ENCODE measurements at regions not wholly inside any gene's neighbourhood (a gene's known extent, or its start where the extent isn't known, plus 50 kb on each side); places are given as distances from the start of the nearest gene placed in this dataset.

- in situ Hi-C loops (cut with HindIII; ENCODE audit: low pct_unique_long_range_greater_than_20kb, low sequenced_read_pairs): no loop called here
- TF ChIP-seq JUND (IDR thresholded peaks at IDR 0.05; ENCODE audit: low read depth): no peak
- DNase-seq (ENCODE audit: low read depth in 1 of 2, low spot score in 1 of 2): peak in 1 of 2 experiments; percentile 68
Measured at GRCh38 chr7:21256310-21256877, 171.5 kb upstream of the SP4 start.

DNA sequence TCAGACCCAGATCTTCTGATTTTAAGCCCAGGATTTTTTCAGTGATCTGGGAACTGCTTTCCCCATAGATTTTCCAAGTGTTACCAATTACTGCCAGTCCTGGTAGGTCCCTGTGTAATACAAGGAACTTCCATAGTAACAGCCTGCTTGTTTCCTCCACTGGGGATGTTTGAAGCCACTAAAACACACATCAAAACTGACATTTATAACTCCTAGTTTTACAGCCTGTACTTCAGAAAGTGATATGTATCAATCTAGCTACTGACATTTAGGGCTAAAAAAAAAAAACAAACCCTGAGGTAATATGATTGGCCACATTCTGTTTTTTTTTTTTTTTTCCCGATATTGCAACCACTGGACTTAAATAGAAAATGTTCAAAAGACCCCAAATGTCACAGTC, 166.9 kb upstream of the SP4 start:
- TF ChIP-seq JUND (IDR thresholded peaks at IDR 0.05; ENCODE audit: low read depth): no peak
- no peak for DNase-seq (ENCODE audit: low read depth in 1 of 2, low spot score in 1 of 2)
- in situ Hi-C loops (cut with HindIII; ENCODE audit: low pct_unique_long_range_greater_than_20kb, low sequenced_read_pairs): no loop called here

DNA sequence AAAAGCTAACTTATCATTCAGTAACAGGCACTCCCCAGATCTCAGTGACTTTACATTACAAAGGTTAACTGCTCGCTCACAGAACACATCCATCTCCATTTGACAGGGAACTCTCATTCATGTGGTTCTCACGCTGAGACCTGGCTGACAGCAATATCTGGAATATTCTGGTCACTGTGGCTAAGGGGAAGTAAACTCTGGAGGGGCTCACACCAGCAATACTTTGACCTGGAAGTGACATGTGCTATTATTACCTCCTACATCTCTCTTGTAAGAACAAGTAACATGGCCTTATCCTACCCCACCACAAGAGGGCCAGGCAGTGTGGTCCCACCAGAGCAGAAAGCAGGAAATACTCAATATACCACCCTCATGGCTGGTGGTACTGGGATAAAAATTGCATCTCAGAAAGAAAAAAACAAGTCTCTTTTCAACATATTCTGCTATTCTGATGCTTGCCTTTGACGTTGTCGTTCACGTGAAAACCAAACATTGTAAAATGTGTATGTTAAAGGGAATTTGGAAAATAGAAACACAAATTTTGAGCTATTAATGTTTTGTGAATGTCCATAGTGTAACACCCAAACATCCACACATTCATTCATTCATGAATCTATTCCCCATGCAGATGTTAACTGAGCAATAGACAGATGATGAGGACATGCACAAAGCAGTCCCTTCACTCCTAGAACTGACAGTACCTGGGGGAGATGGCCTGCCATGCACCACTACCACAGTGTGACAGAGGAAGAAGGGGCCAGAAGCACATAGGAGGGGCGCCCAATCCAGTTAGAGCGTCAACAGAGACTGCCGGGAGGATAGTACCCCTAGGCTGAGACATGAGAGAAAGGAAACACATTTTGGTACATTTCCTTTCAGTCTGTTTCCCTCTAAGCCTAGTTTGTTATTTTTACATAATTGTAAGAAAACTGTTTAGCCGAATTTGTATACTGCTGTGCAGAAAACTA, 166.0 kb upstream of the SP4 start:
- DNase-seq (ENCODE audit: low read depth in 1 of 2, low spot score in 1 of 2): peak; percentile 17 to 66
- in situ Hi-C loops (cut with HindIII; ENCODE audit: low pct_unique_long_range_greater_than_20kb, low sequenced_read_pairs): no loop called here
- TF ChIP-seq JUND (IDR thresholded peaks at IDR 0.05; ENCODE audit: low read depth): no peak

DNA sequence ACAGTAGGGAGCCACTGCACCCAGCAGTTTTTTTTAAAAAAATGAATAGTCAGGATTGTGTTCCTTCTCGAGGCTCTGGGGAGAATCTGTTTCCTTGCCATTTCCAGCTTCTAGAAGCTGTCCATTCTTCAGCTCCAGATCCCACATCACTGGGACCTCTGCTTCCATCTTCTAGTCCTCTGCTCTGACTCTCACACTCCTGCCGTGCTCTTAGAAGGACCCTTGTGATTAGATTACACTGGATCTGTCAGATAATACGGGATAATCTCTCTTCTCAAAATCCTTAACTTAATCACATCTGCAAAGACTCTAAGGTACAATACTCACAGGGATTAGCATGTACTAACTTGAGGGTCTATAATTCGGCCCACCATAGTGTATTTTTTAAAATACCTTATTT, 158.9 kb upstream of the SP4 start:
- TF ChIP-seq JUND (IDR thresholded peaks at IDR 0.05; ENCODE audit: low read depth): no peak
- in situ Hi-C loops (cut with HindIII; ENCODE audit: low pct_unique_long_range_greater_than_20kb, low sequenced_read_pairs): no loop called here
- no peak for DNase-seq (ENCODE audit: low read depth in 1 of 2, low spot score in 1 of 2)

- DNase-seq (ENCODE audit: low read depth in 1 of 2, low spot score in 1 of 2): no peak
- in situ Hi-C loops (cut with HindIII; ENCODE audit: low pct_unique_long_range_greater_than_20kb, low sequenced_read_pairs): no loop called here
Measured at GRCh38 chr7:21276471-21277035, 151.3 kb upstream of the SP4 start.

GRCh38 chr7:21278944-21279343, 148.9 kb upstream of the SP4 start:
- no peak for TF ChIP-seq JUND (IDR thresholded peaks at IDR 0.05; ENCODE audit: low read depth)
- in situ Hi-C loops (cut with HindIII; ENCODE audit: low pct_unique_long_range_greater_than_20kb, low sequenced_read_pairs): no loop called here
- no peak for DNase-seq (ENCODE audit: low read depth in 1 of 2, low spot score in 1 of 2)

More at GRCh38 chr7:21276471-21277035, 151.3 kb upstream of the SP4 start:
- no peak for TF ChIP-seq JUND (IDR thresholded peaks at IDR 0.05; ENCODE audit: low read depth)

DNA sequence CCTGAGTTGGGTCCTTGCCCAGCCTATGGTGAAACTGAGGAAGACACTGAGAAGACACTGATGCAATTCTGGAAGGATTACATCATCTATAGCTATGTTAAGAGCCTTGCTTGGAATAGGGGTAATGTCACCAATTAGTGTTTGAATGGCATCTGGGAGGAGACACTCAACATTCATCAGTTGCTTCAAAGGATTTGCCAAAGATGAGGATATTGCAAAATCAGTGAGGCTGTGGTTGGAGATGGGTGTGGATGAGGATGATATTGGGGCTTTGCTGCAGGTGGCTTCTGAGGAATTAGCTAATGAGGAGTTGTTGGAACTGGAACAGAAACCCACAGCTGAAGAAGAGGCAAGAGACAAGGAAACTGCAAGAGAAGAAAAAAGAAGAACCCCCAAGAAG, 146.7 kb upstream of the SP4 start:
- no peak for TF ChIP-seq JUND (IDR thresholded peaks at IDR 0.05; ENCODE audit: low read depth)
- DNase-seq (ENCODE audit: low read depth in 1 of 2, low spot score in 1 of 2): no peak
- in situ Hi-C loops (cut with HindIII; ENCODE audit: low pct_unique_long_range_greater_than_20kb, low sequenced_read_pairs): no loop called here

DNA sequence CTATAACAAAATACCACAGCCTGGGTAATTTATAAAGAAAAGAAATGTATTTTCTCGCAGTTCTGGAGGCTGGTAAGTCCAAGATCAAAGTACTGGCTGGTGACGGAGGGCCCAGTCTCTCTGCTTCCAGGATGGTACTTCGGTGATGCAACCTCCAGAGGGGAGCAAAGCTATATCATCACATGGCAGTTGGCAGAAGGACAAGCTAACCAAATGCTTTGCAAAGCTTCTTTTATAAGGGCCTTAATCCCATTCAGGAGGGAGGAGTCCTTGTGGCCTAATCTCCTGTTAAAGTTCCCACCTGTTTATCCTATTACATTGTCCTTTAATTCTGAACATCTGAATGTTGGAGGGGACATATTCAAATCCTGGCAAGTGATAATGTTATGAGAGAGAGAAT, 134.1 kb upstream of the SP4 start:
- in situ Hi-C loops (cut with HindIII; ENCODE audit: low pct_unique_long_range_greater_than_20kb, low sequenced_read_pairs): no loop called here
- peak in 1 of 2 experiments; percentile 25 for DNase-seq (ENCODE audit: low read depth in 1 of 2, low spot score in 1 of 2)
- TF ChIP-seq JUND (IDR thresholded peaks at IDR 0.05; ENCODE audit: low read depth): no peak

DNA sequence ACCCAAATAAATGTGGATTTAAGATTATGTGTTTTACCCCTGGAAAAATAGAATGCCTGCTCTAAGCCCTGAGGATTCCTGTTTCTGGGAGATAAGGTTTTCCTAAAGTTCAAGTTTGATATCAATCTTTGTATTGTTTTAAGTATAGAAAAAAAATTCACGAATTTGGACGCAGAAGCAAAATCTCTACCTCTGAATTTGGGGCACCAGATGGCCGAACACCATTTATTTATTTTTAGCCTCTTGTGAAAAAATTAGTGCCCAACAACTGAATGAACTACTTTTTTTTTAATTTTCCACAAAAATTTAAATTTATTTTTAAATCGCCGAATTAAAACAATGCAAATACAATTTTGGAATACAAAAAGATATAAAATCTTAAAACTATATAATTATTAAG, 128.1 kb upstream of the SP4 start:
- no peak for TF ChIP-seq JUND (IDR thresholded peaks at IDR 0.05; ENCODE audit: low read depth)
- no peak for DNase-seq (ENCODE audit: low read depth in 1 of 2, low spot score in 1 of 2)
- in situ Hi-C loops (cut with HindIII; ENCODE audit: low pct_unique_long_range_greater_than_20kb, low sequenced_read_pairs): no loop called here

GRCh38 chr7:21300692-21301091, 127.2 kb upstream of the SP4 start:
- DNase-seq (ENCODE audit: low read depth in 1 of 2, low spot score in 1 of 2): no peak
- in situ Hi-C loops (cut with HindIII; ENCODE audit: low pct_unique_long_range_greater_than_20kb, low sequenced_read_pairs): no loop called here
- TF ChIP-seq JUND (IDR thresholded peaks at IDR 0.05; ENCODE audit: low read depth): no peak

GRCh38 chr7:21304808-21305375, 123.0 kb upstream of the SP4 start:
- in situ Hi-C loops (cut with HindIII; ENCODE audit: low pct_unique_long_range_greater_than_20kb, low sequenced_read_pairs): no loop called here
- DNase-seq (ENCODE audit: low read depth in 1 of 2, low spot score in 1 of 2): no peak
- no peak for TF ChIP-seq JUND (IDR thresholded peaks at IDR 0.05; ENCODE audit: low read depth)

DNA sequence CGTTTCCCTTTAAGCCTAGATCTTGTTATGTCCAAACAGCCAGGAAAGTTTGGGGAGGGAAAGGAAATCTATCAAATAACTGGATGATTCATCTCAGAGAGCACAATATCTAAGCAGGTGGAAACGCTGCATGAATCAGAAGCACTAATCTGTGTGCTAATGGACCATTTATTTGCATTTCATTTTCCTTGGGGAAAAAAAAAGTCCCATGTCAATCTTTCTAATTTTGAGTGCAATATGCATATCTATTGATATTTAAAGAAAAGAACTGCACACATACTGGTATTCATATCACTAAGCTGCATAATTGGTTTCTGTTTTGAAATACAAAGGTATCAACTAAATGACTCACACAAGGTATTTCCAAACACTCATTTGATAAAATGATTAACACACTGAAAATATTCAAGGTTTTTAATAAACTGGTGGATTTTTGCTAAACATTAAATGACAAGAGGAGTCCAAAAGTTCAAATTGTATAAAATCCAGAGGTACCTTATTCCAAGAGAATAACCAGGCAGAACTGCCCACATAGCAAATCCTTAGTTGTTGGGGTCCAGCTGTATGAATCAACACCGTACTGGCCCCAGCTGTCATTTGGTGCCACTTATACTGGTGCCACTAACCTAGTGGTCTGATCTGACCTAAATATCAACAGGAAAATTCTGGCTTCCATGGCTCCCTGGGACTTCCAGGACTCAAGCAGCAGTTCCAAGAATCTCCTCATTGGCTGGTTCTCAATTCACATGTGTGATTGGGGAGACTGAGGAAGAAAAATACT, 122.2 kb upstream of the SP4 start:
- in situ Hi-C loops (cut with HindIII; ENCODE audit: low pct_unique_long_range_greater_than_20kb, low sequenced_read_pairs): no loop called here
- no peak for TF ChIP-seq JUND (IDR thresholded peaks at IDR 0.05; ENCODE audit: low read depth)
- no peak for DNase-seq (ENCODE audit: low read depth in 1 of 2, low spot score in 1 of 2)
